Right lobe of liver (tissue), 4 donors: ENCODE measurements at regions not wholly inside any gene's neighbourhood (a gene's known extent, or its start where the extent isn't known, plus 50 kb on each side); places are given as distances from the start of the nearest gene placed in this dataset.

ENCODE experiments used
- POLR2A ChIP-seq: fragments of 450-650 bp; IDR thresholded peaks from one replicate; pipeline ENCODE4 v1.6.1; 2017; ENCODE audit warnings: antibody characterized with exemption, mild to moderate bottlenecking
- TF ChIP-seq, protein P1 (sequence below), 4 donors: fragments of 200-600 bp in 3 of 4; fragments of 450-650 bp in 1 of 4; IDR thresholded peaks; one replicate each; pipeline versions ENCODE4 v1.5.1 to v1.8.0; 2016 to 2022; ENCODE audit warnings: antibody characterized with exemption in 4 of 4, mild to moderate bottlenecking in 2 of 4
- donor health status: DM: no; HTN: no; CAD: no.
- donor health status: DM: no; HTN: no; CAD: no.
- donor health status: DM: no; HTN: yes; CAD: no.

- TF ChIP-seq, protein P1, sequence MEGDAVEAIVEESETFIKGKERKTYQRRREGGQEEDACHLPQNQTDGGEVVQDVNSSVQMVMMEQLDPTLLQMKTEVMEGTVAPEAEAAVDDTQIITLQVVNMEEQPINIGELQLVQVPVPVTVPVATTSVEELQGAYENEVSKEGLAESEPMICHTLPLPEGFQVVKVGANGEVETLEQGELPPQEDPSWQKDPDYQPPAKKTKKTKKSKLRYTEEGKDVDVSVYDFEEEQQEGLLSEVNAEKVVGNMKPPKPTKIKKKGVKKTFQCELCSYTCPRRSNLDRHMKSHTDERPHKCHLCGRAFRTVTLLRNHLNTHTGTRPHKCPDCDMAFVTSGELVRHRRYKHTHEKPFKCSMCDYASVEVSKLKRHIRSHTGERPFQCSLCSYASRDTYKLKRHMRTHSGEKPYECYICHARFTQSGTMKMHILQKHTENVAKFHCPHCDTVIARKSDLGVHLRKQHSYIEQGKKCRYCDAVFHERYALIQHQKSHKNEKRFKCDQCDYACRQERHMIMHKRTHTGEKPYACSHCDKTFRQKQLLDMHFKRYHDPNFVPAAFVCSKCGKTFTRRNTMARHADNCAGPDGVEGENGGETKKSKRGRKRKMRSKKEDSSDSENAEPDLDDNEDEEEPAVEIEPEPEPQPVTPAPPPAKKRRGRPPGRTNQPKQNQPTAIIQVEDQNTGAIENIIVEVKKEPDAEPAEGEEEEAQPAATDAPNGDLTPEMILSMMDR (IDR thresholded peaks at IDR 0.05), result no peak
- no peak for TF ChIP-seq POLR2A
Measured at GRCh38 chr4:156568041-156568440, 403.6 kb downstream of the PDGFC start.
